ENCODE measurements at regions not wholly inside any gene's neighbourhood (a gene's known extent, or its start where the extent isn't known, plus 50 kb on each side); places are given as distances from the start of the nearest gene placed in this dataset.

DNA sequence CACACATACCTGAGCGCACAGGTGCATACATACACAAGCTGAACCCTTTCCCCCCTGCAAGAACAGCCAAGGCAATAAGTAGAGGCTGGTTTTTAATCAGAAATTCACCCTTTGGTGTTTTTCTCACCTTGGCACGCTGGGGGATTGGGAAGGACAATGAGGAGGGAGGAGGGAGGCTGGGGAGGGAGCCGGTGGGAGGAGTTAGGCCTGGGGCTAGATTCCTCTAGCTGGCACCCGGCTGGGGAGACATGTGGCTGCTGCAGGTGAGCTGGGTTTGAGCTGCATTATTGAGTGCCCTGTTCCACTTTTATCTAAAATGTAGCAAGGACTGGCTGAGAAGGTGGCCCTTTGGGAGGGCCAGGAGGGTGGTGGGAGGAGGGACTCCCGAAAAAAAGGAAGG is 97.8 kb upstream of the CSF3R start:
- H3K4me3 ChIP-seq (ENCODE audit: low read length), result no peak overlapping the region
- TF ChIP-seq CTCF (conservative IDR thresholded peaks at IDR 0.05; ENCODE audit: low read depth, low read length), result no peak
- DNase-seq (ENCODE audit: low read depth), result no peak

- TF ChIP-seq CTCF (conservative IDR thresholded peaks at IDR 0.05; ENCODE audit: low read depth, low read length), result no peak
- no peak overlapping the region for H3K4me3 ChIP-seq (ENCODE audit: low read length)
- no peak for DNase-seq (ENCODE audit: low read depth)
Measured at GRCh38 chr1:36579039-36579438, 96.3 kb upstream of the CSF3R start.

- no peak for DNase-seq (ENCODE audit: low read depth)
- TF ChIP-seq CTCF (conservative IDR thresholded peaks at IDR 0.05; ENCODE audit: low read depth, low read length), result no peak
Measured at GRCh38 chr1:36576551-36577110, 93.9 kb upstream of the CSF3R start.

DNA sequence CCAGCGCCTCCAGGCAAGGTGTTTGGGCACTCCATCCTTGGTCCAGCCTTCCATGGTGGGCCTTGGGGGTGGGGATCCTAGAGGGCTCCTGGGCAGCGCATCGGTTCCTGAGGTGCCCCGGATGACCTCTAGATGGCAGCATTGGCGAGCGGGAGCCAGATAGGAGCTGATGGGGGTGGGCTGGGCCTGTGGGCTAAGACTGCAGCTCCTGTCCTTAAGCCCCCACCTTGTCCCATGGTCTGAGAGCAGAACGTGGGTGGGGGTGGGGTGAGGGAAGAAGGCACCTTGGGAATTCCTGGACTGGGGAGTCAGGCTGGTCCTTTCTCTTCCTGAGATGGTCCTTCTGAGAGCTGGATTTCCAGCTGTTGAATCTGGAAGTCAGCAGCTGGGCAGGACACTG is 93.4 kb upstream of the CSF3R start:
- peak; percentile 94 for TF ChIP-seq CTCF (conservative IDR thresholded peaks at IDR 0.05; ENCODE audit: low read depth, low read length)
- no peak for DNase-seq (ENCODE audit: low read depth)
- H3K4me3 ChIP-seq (ENCODE audit: low read length), result no peak overlapping the region

More at GRCh38 chr1:36576551-36577110, 93.9 kb upstream of the CSF3R start:
- H3K4me3 ChIP-seq (ENCODE audit: low read length), result no peak overlapping the region

- H3K4me3 ChIP-seq (ENCODE audit: low read length), result no peak overlapping the region
- TF ChIP-seq CTCF (conservative IDR thresholded peaks at IDR 0.05; ENCODE audit: low read depth, low read length), result no peak
- DNase-seq (ENCODE audit: low read depth), result no peak
Measured at GRCh38 chr1:36573445-36573844, 90.7 kb upstream of the CSF3R start.

- no peak for DNase-seq (ENCODE audit: low read depth)
- TF ChIP-seq CTCF (conservative IDR thresholded peaks at IDR 0.05; ENCODE audit: low read depth, low read length), result no peak
- H3K4me3 ChIP-seq (ENCODE audit: low read length), result no peak overlapping the region
Measured at GRCh38 chr1:36572906-36573305, 90.2 kb upstream of the CSF3R start.

DNA sequence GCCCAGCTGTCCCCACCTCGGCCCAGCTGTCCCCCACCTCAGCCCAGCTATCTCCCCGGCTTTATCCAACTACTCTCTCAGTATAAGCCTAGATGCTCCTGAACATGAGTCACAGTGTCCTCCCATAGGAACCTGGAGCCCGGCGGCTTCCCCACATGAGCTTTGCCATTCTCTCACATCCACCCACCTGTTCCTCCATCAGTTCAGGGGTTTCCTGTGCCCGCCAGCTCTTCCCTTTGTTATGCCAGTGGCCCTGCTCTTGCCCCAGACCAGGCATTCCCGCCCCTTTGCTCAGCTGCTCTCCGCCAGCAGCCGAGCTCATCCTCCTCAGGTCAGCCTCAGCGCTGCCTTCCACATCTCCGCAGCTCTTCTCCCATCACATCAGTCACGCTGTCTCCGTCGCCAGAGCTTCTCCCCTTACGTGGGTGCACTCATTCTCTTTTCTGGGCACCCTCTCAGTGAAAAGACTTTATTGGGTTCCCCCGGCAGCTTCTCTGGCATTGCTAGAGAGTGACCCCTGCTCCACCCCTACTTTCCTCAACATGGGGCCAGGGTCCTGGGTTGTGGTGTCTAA is 89.5 kb upstream of the CSF3R start:
- no peak overlapping the region for H3K4me3 ChIP-seq (ENCODE audit: low read length)
- no peak for DNase-seq (ENCODE audit: low read depth)
- TF ChIP-seq CTCF (conservative IDR thresholded peaks at IDR 0.05; ENCODE audit: low read depth, low read length), result no peak

Measured in retinal pigment epithelial cell (primary cell).